Ammon's horn (tissue), 1 donor: ENCODE measurements at regions not wholly inside any gene's neighbourhood (a gene's known extent, or its start where the extent isn't known, plus 50 kb on each side); places are given as distances from the start of the nearest gene placed in this dataset.
"Not testable (repeated sequence)": the region's sequence is repeated elsewhere in the genome, so short reads cannot be mapped to it uniquely, and the experiment has no call there.

Experiments used
- DNase-seq: peaks from one replicate; pipeline ENCODE4 v3.0.0-alpha.2; 2016; ENCODE audit warnings: low spot score

GRCh38 chr10:77740396-77740795, 102.8 kb upstream of the KCNMA1 start:
- DNase-seq: not testable (repeated sequence)

- no peak for DNase-seq
These were observed 101.0 kb upstream of the KCNMA1 start for GRCh38 chr10:77738496-77739158.

GRCh38 chr10:77737608-77738007, 100.0 kb upstream of the KCNMA1 start:
- DNase-seq: no peak

- DNase-seq: not testable (repeated sequence)
These were observed 97.5 kb upstream of the KCNMA1 start for GRCh38 chr10:77735136-77735535.

GRCh38 chr10:77732213-77733003, 94.8 kb upstream of the KCNMA1 start:
- no peak for DNase-seq

- DNase-seq: no peak
These were observed 89.9 kb upstream of the KCNMA1 start for GRCh38 chr10:77727481-77727880.

GRCh38 chr10:77726732-77727131, 89.1 kb upstream of the KCNMA1 start:
- no peak for DNase-seq

- no peak for DNase-seq
These were observed 88.7 kb upstream of the KCNMA1 start for GRCh38 chr10:77726301-77726700.

- no peak for DNase-seq
These were observed 87.2 kb upstream of the KCNMA1 start for GRCh38 chr10:77724820-77725219.

- no peak for DNase-seq
These were observed 85.8 kb upstream of the KCNMA1 start for GRCh38 chr10:77723376-77723775.

- not testable (repeated sequence) for DNase-seq
These were observed 85.3 kb upstream of the KCNMA1 start for GRCh38 chr10:77722956-77723355.

- no peak for DNase-seq
These were observed 84.2 kb upstream of the KCNMA1 start for GRCh38 chr10:77721815-77722214.

GRCh38 chr10:77718957-77719356, 81.3 kb upstream of the KCNMA1 start:
- no peak for DNase-seq

GRCh38 chr10:77718312-77718711, 80.7 kb upstream of the KCNMA1 start:
- DNase-seq: not testable (repeated sequence)

GRCh38 chr10:77717336-77717735, 79.7 kb upstream of the KCNMA1 start:
- DNase-seq: no peak

- no peak for DNase-seq
These were observed 79.1 kb upstream of the KCNMA1 start for GRCh38 chr10:77716458-77717317.

- no peak for DNase-seq
These were observed 77.9 kb upstream of the KCNMA1 start for GRCh38 chr10:77715536-77715935.

GRCh38 chr10:77715088-77715487, 77.5 kb upstream of the KCNMA1 start:
- DNase-seq: no peak

- DNase-seq: no peak
These were observed 76.1 kb upstream of the KCNMA1 start for GRCh38 chr10:77713521-77714280.

GRCh38 chr10:77712207-77712606, 74.6 kb upstream of the KCNMA1 start:
- DNase-seq: no peak

GRCh38 chr10:77711683-77712049, 74.1 kb upstream of the KCNMA1 start:
- no peak for DNase-seq
